Right atrium auricular region (tissue), 2 donors: ENCODE measurements at regions not wholly inside any gene's neighbourhood (a gene's known extent, or its start where the extent isn't known, plus 50 kb on each side); places are given as distances from the start of the nearest gene placed in this dataset.

Source experiments
- DNase-seq: peaks from one replicate; pipeline ENCODE4 v3.0.0-alpha.2; 2019; ENCODE audit warnings: low spot score
- H3K27ac ChIP-seq, 2 donors: fragments of 200-600 bp; sonication (generic); 1 replicate in 1 of 2; 2 replicates in 1 of 2; pipeline ENCODE4 v1.5.1; 2016 to 2019
- H3K27me3 ChIP-seq, 2 donors: fragments of 200-600 bp; sonication (generic); one replicate each; pipeline versions ENCODE4 v1.5.1 to v1.6.0; 2017 to 2019
- H3K36me3 ChIP-seq: fragments of 200-600 bp; sonication (generic); one replicate; pipeline ENCODE4 v1.5.1; 2016
- H3K4me1 ChIP-seq, 2 donors: fragments of 200-600 bp; sonication (generic); one replicate each; pipeline versions ENCODE4 v1.5.1 to v1.6.0; 2017 to 2019
- H3K4me3 ChIP-seq, 2 donors: fragments of 200-600 bp; sonication (generic); 1 replicate in 1 of 2; 2 replicates in 1 of 2; pipeline ENCODE4 v1.5.1; 2017 to 2019; ENCODE audit warnings: mild to moderate bottlenecking in 1 of 2, moderate library complexity in 1 of 2
- H3K9me3 ChIP-seq, 2 donors: fragments of 200-600 bp; sonication (generic); one replicate each; pipeline ENCODE4 v1.5.1; 2019
- CTCF ChIP-seq, 2 donors: fragments of 200-600 bp; sonication (generic); IDR thresholded peaks; one replicate each; pipeline ENCODE4 v1.5.1; 2019; ENCODE audit warnings: antibody characterized with exemption in 2 of 2

GRCh38 chr3:95387242-95388021 lies 1324.6 kb downstream of the NSUN3 start:
- H3K36me3 ChIP-seq = no peaks in the 10 kb centered on the region
- no peak overlapping the region for H3K27ac ChIP-seq
- no peak for TF ChIP-seq CTCF (IDR thresholded peaks at IDR 0.05)
- no peaks in the 10 kb centered on the region for H3K4me1 ChIP-seq
- DNase-seq = no peak
- H3K4me3 ChIP-seq = no peak overlapping the region
- no peaks in the 10 kb centered on the region for H3K27me3 ChIP-seq
- H3K9me3 ChIP-seq = no peaks in the 10 kb centered on the region

- Histone ChIP-seq H3K27me3 (no peaks in the 10 kb centered on the region), H3K4me3 (no peak overlapping the region), H3K9me3 (no peaks in the 10 kb centered on the region), H3K27ac (no peak overlapping the region), H3K36me3 (no peaks in the 10 kb centered on the region), H3K4me1 (no peaks in the 10 kb centered on the region)
- no peak for TF ChIP-seq CTCF (IDR thresholded peaks at IDR 0.05)
- no peak for DNase-seq
Measured at GRCh38 chr3:95389725-95390313, 1327.0 kb downstream of the NSUN3 start.

- no peak overlapping the region for H3K27ac ChIP-seq
- H3K9me3 ChIP-seq = no peaks in the 10 kb centered on the region
- no peak for DNase-seq
- TF ChIP-seq CTCF (IDR thresholded peaks at IDR 0.05) = no peak
- H3K36me3 ChIP-seq = no peaks in the 10 kb centered on the region
- no peak overlapping the region for H3K4me3 ChIP-seq
- no peaks in the 10 kb centered on the region for H3K4me1 ChIP-seq
- H3K27me3 ChIP-seq = no peaks in the 10 kb centered on the region
Measured at GRCh38 chr3:95394286-95394685, 1331.4 kb downstream of the NSUN3 start.

- Histone ChIP-seq H3K36me3 (no peaks in the 10 kb centered on the region), H3K27ac (no peak overlapping the region), H3K9me3 (no peaks in the 10 kb centered on the region), H3K4me3 (no peak overlapping the region), H3K27me3 (no peaks in the 10 kb centered on the region), H3K4me1 (no peaks in the 10 kb centered on the region)
- no peak for TF ChIP-seq CTCF (IDR thresholded peaks at IDR 0.05)
- DNase-seq = no peak
Measured at GRCh38 chr3:95399585-95399984, 1336.7 kb downstream of the NSUN3 start.

GRCh38 chr3:95401693-95402092 lies 1338.8 kb downstream of the NSUN3 start:
- Histone ChIP-seq H3K4me3 (no peak overlapping the region), H3K27me3 (no peaks in the 10 kb centered on the region), H3K36me3 (no peaks in the 10 kb centered on the region), H3K27ac (no peak overlapping the region), H3K9me3 (no peaks in the 10 kb centered on the region), H3K4me1 (no peaks in the 10 kb centered on the region)
- no peak for TF ChIP-seq CTCF (IDR thresholded peaks at IDR 0.05)
- DNase-seq = no peak
